ENCODE measurements at regions not wholly inside any gene's neighbourhood (a gene's known extent, or its start where the extent isn't known, plus 50 kb on each side); places are given as distances from the start of the nearest gene placed in this dataset.

GRCh38 chr2:16386031-16386430, 279.6 kb downstream of the CYRIA start:
- TF ChIP-seq CTCF (IDR thresholded peaks at IDR 0.05; ENCODE audit: low read depth, low read length) (no peak), POLR2A (IDR thresholded peaks at IDR 0.05; ENCODE audit: extremely low read depth, insufficient read length) (no peak), MAX (IDR thresholded peaks at IDR 0.05; ENCODE audit: low read depth, low read length) (no peak)

Measured in NB4 (cell line).